ENCODE measurements at regions not wholly inside any gene's neighbourhood (a gene's known extent, or its start where the extent isn't known, plus 50 kb on each side); places are given as distances from the start of the nearest gene placed in this dataset.

- in situ Hi-C loops (cut with MboI; ENCODE audit: low sequenced_read_pairs), result loop anchor here (25.0 kb wide), 1 partner anchor 780 kb away; no protein-coding TSS in a partner anchor
Observed at GRCh38 chr2:199707593-199708185, 143.3 kb downstream of the FTCDNL1 start.

GRCh38 chr2:199705538-199705937 lies 145.5 kb downstream of the FTCDNL1 start:
- in situ Hi-C loops (cut with MboI; ENCODE audit: low sequenced_read_pairs), result loop anchor here (25.0 kb wide), 1 partner anchor 782 kb away; no protein-coding TSS in a partner anchor

DNA sequence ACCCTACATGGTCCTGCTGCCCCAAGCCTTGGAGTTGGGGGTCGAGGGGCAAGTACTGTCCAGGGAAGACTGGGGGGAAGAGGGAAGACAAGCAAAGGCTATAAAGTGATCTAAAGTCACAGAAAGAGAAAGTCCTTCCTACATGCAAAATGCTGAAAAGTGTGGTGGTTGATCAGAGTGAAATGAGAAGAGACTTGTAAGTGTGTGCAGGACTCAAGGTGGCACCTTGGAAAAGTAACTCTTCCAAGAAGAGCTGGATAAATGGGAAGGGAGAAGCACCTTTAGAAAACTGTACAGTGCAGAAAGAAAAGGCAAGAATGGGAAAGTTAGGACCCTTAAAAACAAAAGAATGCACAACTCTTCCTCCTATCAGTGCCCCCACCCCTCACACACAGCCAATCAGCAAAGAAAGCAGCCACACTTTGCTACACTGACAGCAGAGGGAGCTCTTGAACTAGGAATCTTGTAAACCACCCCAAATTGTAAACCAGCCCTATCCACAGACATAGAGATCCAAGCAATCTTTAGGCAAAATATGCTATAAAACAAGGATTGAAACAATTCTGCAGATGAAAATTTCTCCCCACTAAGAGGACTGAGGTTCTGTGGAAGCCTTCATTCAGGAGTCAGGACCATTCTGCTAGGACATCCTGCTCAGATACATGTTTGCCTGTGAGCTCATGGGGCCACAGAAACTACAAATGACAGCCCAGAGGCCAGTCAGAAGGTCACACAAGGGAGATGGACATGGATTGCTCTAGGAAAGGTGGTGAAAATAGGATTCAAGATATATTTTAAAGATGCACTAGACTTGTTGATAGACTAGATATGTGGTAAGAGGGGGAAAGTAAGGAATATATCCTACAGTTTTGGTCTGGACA lies 146.4 kb downstream of the FTCDNL1 start:
- in situ Hi-C loops (cut with MboI; ENCODE audit: low sequenced_read_pairs), result loop anchor here (25.0 kb wide), 1 partner anchor 783 kb away; no protein-coding TSS in a partner anchor

GRCh38 chr2:199703199-199703598 lies 147.8 kb downstream of the FTCDNL1 start:
- in situ Hi-C loops (cut with MboI; ENCODE audit: low sequenced_read_pairs), result loop anchor here (25.0 kb wide), 1 partner anchor 784 kb away; no protein-coding TSS in a partner anchor

DNA sequence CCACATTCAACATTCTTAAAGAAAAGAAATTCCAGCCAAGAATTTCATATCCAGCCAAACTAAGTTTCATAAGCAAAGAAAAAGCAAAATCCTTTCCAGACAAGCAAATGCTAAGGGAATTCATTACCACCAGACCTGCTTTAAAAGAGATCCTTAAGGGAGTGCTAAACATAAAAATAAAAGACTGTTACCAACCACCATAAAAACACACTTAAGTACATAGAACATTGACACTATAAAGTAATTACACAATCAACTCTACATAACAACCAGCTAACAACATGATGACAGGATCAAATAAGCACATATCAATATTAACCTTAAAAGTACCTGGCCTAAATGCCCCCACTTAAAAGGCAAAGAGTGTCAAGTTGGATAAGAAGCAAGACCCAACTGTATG lies 153.5 kb downstream of the FTCDNL1 start:
- in situ Hi-C loops (cut with MboI; ENCODE audit: low sequenced_read_pairs), result no loop called here

DNA sequence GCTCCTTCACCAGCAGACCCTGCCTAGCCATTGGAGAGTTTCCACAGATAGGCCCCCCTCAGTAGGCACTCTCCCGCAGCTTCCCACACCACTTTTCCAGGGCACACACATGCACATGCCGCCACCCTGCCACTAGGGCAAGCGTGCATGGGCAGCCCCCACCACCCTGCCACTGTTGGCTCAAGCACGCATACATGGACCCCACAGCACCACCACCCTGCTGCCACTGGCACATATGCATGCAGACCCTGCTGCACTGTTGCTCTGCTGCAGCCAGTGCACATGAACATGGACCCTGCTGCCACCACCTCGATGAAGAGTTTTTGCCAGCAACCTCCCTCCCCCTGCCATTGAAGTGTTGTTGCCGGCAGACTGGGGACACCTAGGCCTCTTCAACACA lies 154.9 kb downstream of the FTCDNL1 start:
- in situ Hi-C loops (cut with MboI; ENCODE audit: low sequenced_read_pairs), result no loop called here

GRCh38 chr2:199693861-199694260 lies 157.1 kb downstream of the FTCDNL1 start:
- in situ Hi-C loops (cut with MboI; ENCODE audit: low sequenced_read_pairs), result no loop called here

DNA sequence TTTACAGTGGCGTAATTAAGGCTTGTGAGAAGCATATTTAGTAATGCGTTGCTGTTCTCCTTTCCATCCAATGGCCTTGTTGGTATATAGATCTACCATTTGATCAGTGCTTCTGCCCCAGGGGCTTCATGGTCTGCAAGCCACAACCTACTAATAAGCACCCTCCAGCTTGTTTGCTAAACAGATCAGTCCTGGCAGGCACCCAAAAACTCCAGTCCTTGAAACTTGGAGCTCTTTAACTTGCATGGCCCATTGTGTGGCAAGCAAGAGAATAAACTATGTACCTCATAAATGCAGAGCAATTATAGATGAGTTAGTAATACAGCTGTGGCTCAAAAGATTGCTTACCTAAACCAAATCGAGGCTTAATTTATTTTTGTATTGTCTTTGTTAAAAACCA lies 158.5 kb downstream of the FTCDNL1 start:
- in situ Hi-C loops (cut with MboI; ENCODE audit: low sequenced_read_pairs), result no loop called here

DNA sequence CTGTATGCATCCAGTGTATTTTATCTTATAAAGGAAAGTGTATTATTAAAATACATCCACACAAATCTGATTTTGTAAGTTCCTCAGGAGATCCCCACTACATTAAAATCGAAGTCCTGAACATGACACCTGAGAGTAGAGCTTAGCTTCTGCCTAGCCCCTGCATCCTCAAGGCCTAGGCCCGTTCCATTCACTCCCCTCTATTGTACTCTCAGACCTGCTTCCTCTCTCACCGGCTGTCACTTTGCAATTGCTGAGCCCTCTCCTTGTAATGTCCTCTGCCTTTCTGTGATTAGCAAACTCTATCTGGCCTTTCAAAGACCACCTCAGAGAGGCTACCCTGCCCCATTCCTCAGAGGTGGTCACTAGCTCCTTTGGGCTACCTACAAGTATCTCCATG lies 160.8 kb downstream of the FTCDNL1 start:
- in situ Hi-C loops (cut with MboI; ENCODE audit: low sequenced_read_pairs), result no loop called here

GRCh38 chr2:199685669-199686068 lies 165.3 kb downstream of the FTCDNL1 start:
- in situ Hi-C loops (cut with MboI; ENCODE audit: low sequenced_read_pairs), result no loop called here

- in situ Hi-C loops (cut with MboI; ENCODE audit: low sequenced_read_pairs), result no loop called here
Observed at GRCh38 chr2:199684832-199685231, 166.2 kb downstream of the FTCDNL1 start.

DNA sequence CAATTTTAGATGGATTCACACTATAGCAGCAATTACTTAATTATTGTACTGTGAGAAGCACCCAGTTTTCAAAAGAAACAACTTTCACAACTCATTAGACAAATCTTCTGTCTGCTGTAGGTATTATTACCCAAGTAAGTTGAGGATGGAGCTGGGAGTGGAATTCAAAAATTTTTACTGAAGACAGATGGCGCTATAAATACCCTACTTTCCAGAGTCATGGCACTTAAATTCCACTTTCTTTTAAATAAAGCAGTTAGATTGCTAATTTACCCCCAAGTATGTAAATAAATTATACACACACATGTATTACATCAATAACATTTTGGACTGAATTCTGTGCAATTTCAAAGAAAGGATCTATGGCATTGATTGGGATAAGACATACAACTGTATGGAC lies 166.8 kb downstream of the FTCDNL1 start:
- in situ Hi-C loops (cut with MboI; ENCODE audit: low sequenced_read_pairs), result no loop called here

DNA sequence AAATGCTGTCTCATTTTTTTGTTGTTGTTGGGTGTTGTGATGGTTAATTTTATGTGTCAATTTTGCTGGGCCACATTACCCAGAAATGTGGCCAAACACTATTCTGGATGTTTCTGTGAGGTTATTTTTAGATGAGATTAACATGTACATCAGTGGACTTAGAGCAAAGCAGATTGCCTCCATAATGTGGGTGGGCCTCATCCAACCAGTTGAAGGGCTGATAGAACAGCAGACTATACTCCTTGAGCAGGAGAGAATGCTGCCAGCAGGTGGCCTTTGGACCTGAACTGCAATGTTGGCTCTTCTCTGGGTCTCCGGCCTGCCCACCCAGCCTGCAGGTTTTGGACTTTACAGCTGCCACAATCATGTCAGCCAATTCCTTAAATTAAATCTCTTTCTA lies 169.0 kb downstream of the FTCDNL1 start:
- in situ Hi-C loops (cut with MboI; ENCODE audit: low sequenced_read_pairs), result no loop called here

DNA sequence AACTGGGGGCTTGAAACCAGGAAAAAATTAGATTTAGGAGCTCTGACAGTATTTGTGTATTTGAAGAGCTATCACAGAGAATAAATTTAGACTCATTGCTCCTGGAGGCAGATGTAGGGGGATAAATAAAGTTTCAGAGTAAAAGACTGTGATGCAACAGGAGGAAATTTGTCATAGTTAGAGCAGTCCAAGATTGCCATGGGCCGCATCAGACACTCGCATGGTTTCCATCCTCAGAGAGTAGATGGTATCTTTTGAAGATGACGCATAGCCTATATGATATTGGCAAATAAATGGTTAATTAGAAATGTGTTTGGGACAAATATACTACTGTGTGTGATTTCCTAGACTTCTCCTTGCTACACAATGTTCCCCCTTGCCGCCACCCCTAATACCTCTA lies 170.5 kb downstream of the FTCDNL1 start:
- in situ Hi-C loops (cut with MboI; ENCODE audit: low sequenced_read_pairs), result no loop called here

GRCh38 chr2:199679883-199680282 lies 171.1 kb downstream of the FTCDNL1 start:
- in situ Hi-C loops (cut with MboI; ENCODE audit: low sequenced_read_pairs), result no loop called here

- in situ Hi-C loops (cut with MboI; ENCODE audit: low sequenced_read_pairs), result no loop called here
Observed at GRCh38 chr2:199677881-199678280, 173.1 kb downstream of the FTCDNL1 start.

- in situ Hi-C loops (cut with MboI; ENCODE audit: low sequenced_read_pairs), result no loop called here
Observed at GRCh38 chr2:199668645-199669044, 182.3 kb downstream of the FTCDNL1 start.

DNA sequence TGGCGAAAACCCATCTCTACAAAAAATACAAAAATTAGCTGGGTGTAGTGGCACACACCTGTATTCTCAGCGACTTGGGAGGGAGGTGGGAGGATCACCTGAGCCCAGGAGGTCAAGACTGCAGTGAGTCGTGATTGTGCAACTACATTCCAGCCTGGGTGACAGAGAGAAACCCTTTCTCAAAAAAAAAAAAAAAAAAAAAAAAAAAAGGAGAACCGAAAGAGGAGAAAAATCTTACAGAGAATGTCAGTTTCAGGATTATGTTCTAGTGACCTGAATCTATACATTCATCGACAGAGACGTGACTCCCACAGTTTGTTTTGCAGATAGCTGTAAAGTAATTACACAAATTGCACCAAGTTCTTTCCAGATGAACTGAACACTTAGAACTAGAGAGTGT lies 187.8 kb downstream of the FTCDNL1 start:
- in situ Hi-C loops (cut with MboI; ENCODE audit: low sequenced_read_pairs), result no loop called here

DNA sequence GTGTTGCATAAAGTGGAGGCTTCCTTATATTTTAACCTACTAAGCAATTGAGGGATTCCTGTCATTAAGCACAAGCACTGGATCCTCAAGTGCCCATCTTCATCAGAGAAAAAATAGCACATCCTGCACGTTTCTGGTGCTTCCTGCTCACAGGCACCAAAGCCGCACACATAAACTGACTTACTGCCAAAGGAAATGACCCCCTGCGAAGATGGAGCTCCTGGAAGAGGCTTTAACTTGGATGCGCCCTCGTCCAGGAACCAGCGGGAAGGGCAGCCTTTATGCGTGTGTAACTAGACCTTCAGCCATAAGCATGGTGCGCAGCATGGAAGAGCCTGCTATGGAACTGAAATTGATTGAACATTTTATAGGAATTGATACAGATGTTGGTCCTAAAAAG lies 188.7 kb downstream of the FTCDNL1 start:
- in situ Hi-C loops (cut with MboI; ENCODE audit: low sequenced_read_pairs), result no loop called here

- in situ Hi-C loops (cut with MboI; ENCODE audit: low sequenced_read_pairs), result no loop called here
Observed at GRCh38 chr2:199660167-199660566, 190.8 kb downstream of the FTCDNL1 start.

- in situ Hi-C loops (cut with MboI; ENCODE audit: low sequenced_read_pairs), result no loop called here
Observed at GRCh38 chr2:199659207-199659606, 191.8 kb downstream of the FTCDNL1 start.

DNA sequence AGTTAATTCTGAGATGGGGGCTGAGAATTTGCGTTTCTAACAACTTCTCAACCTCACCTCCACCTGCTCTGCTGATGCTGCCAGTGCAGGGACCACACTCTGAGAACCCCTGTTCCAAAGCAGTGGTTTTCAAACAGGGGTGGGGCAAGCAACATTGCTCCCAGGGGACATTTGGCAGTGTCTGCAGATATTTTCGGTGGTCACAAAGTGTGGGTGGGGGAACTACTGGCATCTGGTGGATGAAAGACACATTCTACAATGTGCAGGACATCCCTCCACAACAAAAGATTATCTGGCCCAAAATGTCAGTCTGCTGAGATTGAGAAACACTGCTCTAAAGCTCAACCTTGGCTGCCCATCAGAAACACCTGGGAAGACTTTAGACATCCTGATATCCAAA lies 188.7 kb upstream of the SATB2 start:
- in situ Hi-C loops (cut with MboI; ENCODE audit: low sequenced_read_pairs), result no loop called here

Measured in HL-60/S4 treated with retinoic acid at 250 ng/mL for 4 days and 3 days (cell line).